Thyroid gland (tissue), 4 donors: ENCODE measurements at regions not wholly inside any gene's neighbourhood (a gene's known extent, or its start where the extent isn't known, plus 50 kb on each side); places are given as distances from the start of the nearest gene placed in this dataset.
A peak's percentile ranks its signal among the peaks of the same experiment; 100 is the strongest.
"Not testable (repeated sequence)": the region's sequence is repeated elsewhere in the genome, so short reads cannot be mapped to it uniquely, and the experiment has no call there.

Experiments
- DNase-seq, 2 donors: peaks; one replicate each; pipeline ENCODE4 v3.0.0-alpha.2; 2019
- H3K27ac ChIP-seq, 3 donors: fragments of 200-600 bp; sonication (generic); 1 replicate in 2 of 3; 2 replicates in 1 of 3; pipeline ENCODE4 v1.5.1; 2016 to 2019; ENCODE audit warnings: mild to moderate bottlenecking in 1 of 3, moderate library complexity in 1 of 3
- H3K27me3 ChIP-seq: fragments of 200-600 bp; sonication (generic); one replicate; pipeline ENCODE4 v1.5.1; 2019
- H3K36me3 ChIP-seq, 2 donors: fragments of 200-600 bp; sonication (generic); one replicate each; pipeline ENCODE4 v1.5.1; 2016 to 2019
- H3K4me1 ChIP-seq, 2 donors: fragments of 200-600 bp; sonication (generic); one replicate each; pipeline ENCODE4 v1.5.1; 2017 to 2019
- H3K4me3 ChIP-seq, 3 donors: fragments of 200-600 bp; sonication (generic); replicated peaks in 1 of 3; 1 replicate in 2 of 3; 2 replicates in 1 of 3; pipeline ENCODE4 v1.5.1; 2016; ENCODE audit warnings: mild to moderate bottlenecking in 1 of 3
- H3K9me3 ChIP-seq: fragments of 200-600 bp; sonication (generic); one replicate; pipeline ENCODE4 v1.5.1; 2017
- CTCF ChIP-seq, 6 experiments: fragments of 200-600 bp in 3 of 6; fragments of 450-650 bp in 3 of 6; sonication (generic) in 3 of 6; IDR thresholded peaks; one replicate each; pipeline ENCODE4 v1.5.1; 2016 to 2019; ENCODE audit warnings: antibody characterized with exemption in 6 of 6, mild to moderate bottlenecking in 2 of 6, inconsistent platforms in 1 of 6, moderate library complexity in 1 of 6
- POLR2A ChIP-seq, 2 donors: fragments of 450-650 bp; IDR thresholded peaks; one replicate each; pipeline ENCODE4 v1.6.1; 2017; ENCODE audit warnings: antibody characterized with exemption in 2 of 2, mild to moderate bottlenecking in 2 of 2, moderate library complexity in 1 of 2
- WGBS, 2 donors: methylation state at CpG; one replicate each; pipeline ENCODE4 v1.1.5; 2017; 5-methylcytosine and 5-hydroxymethylcytosine counted together
- intact Hi-C: fragments of 100-400 bp; cut with DNase I; formaldehyde crosslinking; loops from one replicate; pipeline ENCODE4 v1.15.1; 2023

- peak in 1 of 2 donors; percentile 1 for DNase-seq
- 89 to 90% methylated on average over 13 to 16 of the region's 17 CpGs for WGBS, 2 donors
- Histone ChIP-seq H3K4me1 (no peaks in the 10 kb centered on the region), H3K27me3 (no peaks in the 10 kb centered on the region), H3K9me3 (no peaks in the 10 kb centered on the region), H3K27ac (no peak overlapping the region), H3K36me3 (no peaks in the 10 kb centered on the region), H3K4me3 (no peak overlapping the region)
- TF ChIP-seq CTCF (IDR thresholded peaks at IDR 0.05) = no peak
- TF ChIP-seq POLR2A (IDR thresholded peaks at IDR 0.05) = no peak
- intact Hi-C loops = no loop called here
Measured at GRCh38 chr15:25245801-25246622, 192.8 kb downstream of the UBE3A start.

- 87 to 94% methylated on average over 14 to 15 of the region's 20 CpGs for WGBS, 2 donors
- H3K36me3 ChIP-seq = no peaks in the 10 kb centered on the region
- TF ChIP-seq CTCF (IDR thresholded peaks at IDR 0.05) (no peak), POLR2A (IDR thresholded peaks at IDR 0.05) (no peak)
- no peaks in the 10 kb centered on the region for H3K4me1 ChIP-seq
- intact Hi-C loops = no loop called here
- peak in 1 of 2 donors; percentile 1 for DNase-seq
- no peak overlapping the region for H3K27ac ChIP-seq
- no peaks in the 10 kb centered on the region for H3K9me3 ChIP-seq
- no peak overlapping the region for H3K4me3 ChIP-seq
- no peaks in the 10 kb centered on the region for H3K27me3 ChIP-seq
Measured at GRCh38 chr15:25246641-25247406, 192.0 kb downstream of the UBE3A start.

GRCh38 chr15:25247407-25248038, 191.3 kb downstream of the UBE3A start:
- Histone ChIP-seq H3K4me1 (no peaks in the 10 kb centered on the region), H3K27ac (no peak overlapping the region), H3K36me3 (no peaks in the 10 kb centered on the region), H3K27me3 (no peaks in the 10 kb centered on the region), H3K4me3 (no peak overlapping the region), H3K9me3 (no peaks in the 10 kb centered on the region)
- TF ChIP-seq CTCF (IDR thresholded peaks at IDR 0.05) (no peak), POLR2A (IDR thresholded peaks at IDR 0.05) (no peak)
- DNase-seq = peak in 1 of 2 donors; percentile 0
- intact Hi-C loops = no loop called here
- 81 to 89% methylated on average over 5 to 9 of the region's 11 CpGs for WGBS, 2 donors

- intact Hi-C loops, H3K36me3 ChIP-seq, DNase-seq, H3K27ac ChIP-seq, H3K4me3 ChIP-seq, H3K4me1 ChIP-seq, H3K27me3 ChIP-seq, H3K9me3 ChIP-seq: not testable (repeated sequence)
- 86 to 95% methylated on average over 4 of the region's 6 CpGs for WGBS, 2 donors
Measured at GRCh38 chr15:25248087-25248486, 190.7 kb downstream of the UBE3A start.

GRCh38 chr15:25248583-25249235, 190.1 kb downstream of the UBE3A start:
- Histone ChIP-seq H3K36me3 (no peaks in the 10 kb centered on the region), H3K4me3 (no peak overlapping the region), H3K4me1 (no peaks in the 10 kb centered on the region), H3K27ac (no peak overlapping the region), H3K9me3 (no peaks in the 10 kb centered on the region), H3K27me3 (no peaks in the 10 kb centered on the region)
- TF ChIP-seq CTCF (IDR thresholded peaks at IDR 0.05) = no peak
- TF ChIP-seq POLR2A (IDR thresholded peaks at IDR 0.05) = no peak
- WGBS, 2 donors = 87 to 92% methylated on average over 7 to 8 of the region's 8 CpGs
- intact Hi-C loops = no loop called here
- DNase-seq = no peak
